Skin of body (tissue), 1 donor: ENCODE measurements at regions not wholly inside any gene's neighbourhood (a gene's known extent, or its start where the extent isn't known, plus 50 kb on each side); places are given as distances from the start of the nearest gene placed in this dataset.
"Not testable (repeated sequence)": the region's sequence is repeated elsewhere in the genome, so short reads cannot be mapped to it uniquely, and the experiment has no call there.

Source experiments
- DNase-seq: peaks from one replicate; lab custom pipeline; 2025; lab: John Stamatoyannopoulos, UW

GRCh38 chr20:60168963-60169362 is 210.7 kb downstream of the CDH26 start:
- no peak for DNase-seq

GRCh38 chr20:60170116-60170515 is 211.9 kb downstream of the CDH26 start:
- DNase-seq = no peak

GRCh38 chr20:60171313-60171712 is 213.1 kb downstream of the CDH26 start:
- DNase-seq = no peak

DNA sequence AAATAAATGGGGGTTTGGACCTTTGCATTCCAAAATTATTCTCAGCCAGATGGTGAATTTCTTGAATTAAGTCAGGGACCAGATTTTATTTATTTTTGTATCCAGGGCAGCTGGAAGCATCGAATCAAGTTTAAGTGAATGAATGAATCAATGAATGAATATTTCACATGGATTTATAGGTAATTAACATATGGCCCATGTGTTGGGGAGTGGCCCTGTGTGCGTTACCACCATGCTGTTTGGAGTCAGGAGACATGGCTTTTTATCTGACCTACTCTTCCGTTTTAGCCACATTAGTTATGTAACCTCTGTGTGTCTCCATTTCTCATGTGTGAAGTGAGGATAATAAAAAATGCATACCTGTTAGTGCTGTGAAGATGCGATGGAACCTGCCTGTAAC is 213.5 kb downstream of the CDH26 start:
- no peak for DNase-seq

DNA sequence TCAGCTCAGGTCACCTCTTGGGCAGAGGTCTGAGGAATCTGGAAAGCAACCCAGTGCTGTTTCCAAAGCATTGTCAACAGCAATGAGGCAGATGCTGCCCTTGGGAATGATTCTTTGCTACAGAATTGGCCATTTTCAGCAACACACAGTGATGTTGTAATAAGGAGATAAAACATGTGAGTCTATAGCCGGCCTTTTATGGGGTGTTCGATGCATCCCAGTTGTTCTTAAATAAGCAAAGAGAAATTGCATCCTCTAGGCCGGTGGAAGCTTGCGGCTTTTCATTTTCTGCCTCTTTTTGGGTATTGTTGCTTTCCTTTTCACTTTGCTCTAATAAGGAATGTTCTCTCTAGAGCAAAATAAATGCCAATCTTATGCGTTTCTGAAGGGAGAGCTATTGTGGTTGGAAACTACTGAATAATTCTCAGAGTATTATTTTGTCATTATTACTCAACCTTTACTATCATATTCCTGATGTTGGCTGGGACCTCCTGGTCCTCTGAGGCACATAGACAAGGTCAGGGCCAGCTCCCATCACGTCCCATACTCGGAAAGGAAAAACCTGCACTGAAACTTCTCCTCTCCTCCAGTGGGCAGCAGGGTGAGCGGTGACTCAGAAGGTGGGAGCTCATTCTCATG is 214.2 kb downstream of the CDH26 start:
- DNase-seq = peak; percentile 6

GRCh38 chr20:60177080-60177479 is 218.9 kb downstream of the CDH26 start:
- no peak for DNase-seq

DNA sequence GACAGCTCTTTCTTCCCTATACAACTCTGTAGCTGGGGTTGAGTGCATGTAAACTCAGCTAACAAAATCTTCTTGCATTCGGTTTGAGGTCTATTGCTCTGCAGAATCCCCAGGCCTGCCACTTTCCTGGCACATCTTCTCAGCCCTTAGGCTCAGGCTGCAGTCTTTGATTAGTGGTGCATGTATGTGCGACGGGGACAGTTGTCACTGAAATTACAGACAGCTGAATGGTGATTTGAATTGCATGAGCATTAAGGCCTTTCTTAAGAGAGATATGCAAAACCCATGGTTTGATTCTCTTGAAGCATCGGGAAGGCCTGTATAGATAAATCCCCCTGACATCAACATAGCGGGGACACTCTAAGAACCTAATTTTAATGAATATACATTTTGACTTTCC is 222.8 kb downstream of the CDH26 start:
- no peak for DNase-seq

- no peak for DNase-seq
Observed at GRCh38 chr20:60186412-60186811, 228.2 kb downstream of the CDH26 start.

- DNase-seq = no peak
Observed at GRCh38 chr20:60187683-60188082, 229.5 kb downstream of the CDH26 start.

DNA sequence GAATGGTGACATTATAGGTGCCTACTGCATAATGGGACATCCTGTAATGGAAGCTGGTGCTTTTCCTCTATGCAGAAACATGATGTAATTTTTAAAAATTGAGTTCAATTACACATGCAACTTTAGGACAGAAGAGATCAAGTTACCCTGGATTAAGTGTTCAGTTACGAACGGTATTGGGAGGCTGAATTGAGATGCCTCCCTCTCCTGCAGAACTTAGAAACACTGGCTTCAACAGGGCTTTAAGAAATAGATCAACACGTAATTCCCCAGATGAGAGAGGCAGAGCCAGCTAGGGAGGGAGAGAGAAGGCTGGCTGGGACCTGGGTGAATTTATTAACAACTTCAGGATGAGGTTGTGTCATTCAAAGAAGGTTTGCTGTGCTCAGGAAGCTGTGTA is 232.8 kb downstream of the CDH26 start:
- no peak for DNase-seq

- no peak for DNase-seq
Observed at GRCh38 chr20:60192326-60192725, 234.1 kb downstream of the CDH26 start.

GRCh38 chr20:60199132-60199531 is 240.9 kb downstream of the CDH26 start:
- not testable (repeated sequence) for DNase-seq

- DNase-seq = no peak
Observed at GRCh38 chr20:60199866-60200265, 241.6 kb downstream of the CDH26 start.

- DNase-seq = no peak
Observed at GRCh38 chr20:60200305-60200918, 242.2 kb downstream of the CDH26 start.

GRCh38 chr20:60201198-60201835 is 243.1 kb downstream of the CDH26 start:
- no peak for DNase-seq

DNA sequence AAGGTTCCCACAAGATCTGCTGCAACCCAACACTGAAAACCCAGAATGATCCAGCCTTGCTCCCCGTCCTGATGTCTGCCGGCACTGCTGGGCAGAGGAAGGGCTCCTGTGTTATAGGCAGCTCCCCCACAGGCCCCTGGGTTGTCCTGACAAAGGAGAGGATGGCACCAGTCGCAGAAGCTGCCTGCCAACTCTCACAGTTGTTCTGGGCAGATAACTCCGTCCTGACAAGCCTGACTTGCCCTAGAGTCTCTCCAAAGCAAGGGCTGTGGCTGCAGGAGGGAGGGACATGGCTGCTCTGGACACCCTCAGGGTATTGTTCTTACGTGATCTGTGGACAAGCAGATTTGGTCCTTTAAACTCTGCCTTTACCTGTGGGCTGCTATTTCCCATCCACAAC is 243.8 kb downstream of the CDH26 start:
- DNase-seq = no peak

GRCh38 chr20:60203451-60203850 is 245.2 kb downstream of the CDH26 start:
- DNase-seq = no peak

DNA sequence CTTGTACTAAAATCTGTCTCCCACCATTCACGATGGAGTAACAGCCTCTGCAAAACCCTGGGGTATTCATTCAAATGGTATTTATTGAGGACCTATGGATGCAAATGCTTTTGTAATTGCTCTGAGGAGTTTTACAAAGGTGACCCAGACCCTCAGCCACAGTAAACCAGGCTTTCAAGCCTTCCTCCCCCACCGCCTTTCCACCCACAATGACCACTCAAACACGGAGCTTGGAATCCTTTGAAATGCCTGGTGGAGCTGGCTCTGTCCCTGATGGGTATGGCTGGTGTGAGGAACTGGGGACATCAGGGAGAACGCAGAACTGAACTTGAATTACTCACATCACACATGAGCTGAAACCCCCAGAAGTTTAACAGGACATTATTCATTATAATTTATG is 246.4 kb downstream of the CDH26 start:
- no peak for DNase-seq

DNA sequence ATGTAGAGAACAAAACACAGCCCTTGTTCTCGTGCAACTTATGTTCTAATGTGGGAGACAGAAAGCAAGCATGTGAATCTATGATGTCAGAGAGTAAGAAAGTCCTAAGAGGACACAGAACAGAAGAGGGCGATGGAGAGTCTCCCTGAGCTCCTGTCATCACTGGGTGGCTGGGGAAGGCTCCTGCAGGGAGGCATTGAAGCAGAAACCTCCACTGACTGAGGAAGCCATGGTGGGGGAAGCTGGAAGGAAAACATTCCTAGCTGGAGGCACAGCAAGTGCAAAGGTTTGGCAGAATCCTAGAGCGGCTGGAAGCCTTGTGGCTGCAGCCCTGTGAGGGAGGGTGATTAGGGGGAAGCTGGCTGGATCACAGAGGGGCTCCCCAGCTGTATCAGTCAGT is 248.0 kb downstream of the CDH26 start:
- DNase-seq = no peak

GRCh38 chr20:60209048-60209447 is 250.8 kb downstream of the CDH26 start:
- no peak for DNase-seq

DNA sequence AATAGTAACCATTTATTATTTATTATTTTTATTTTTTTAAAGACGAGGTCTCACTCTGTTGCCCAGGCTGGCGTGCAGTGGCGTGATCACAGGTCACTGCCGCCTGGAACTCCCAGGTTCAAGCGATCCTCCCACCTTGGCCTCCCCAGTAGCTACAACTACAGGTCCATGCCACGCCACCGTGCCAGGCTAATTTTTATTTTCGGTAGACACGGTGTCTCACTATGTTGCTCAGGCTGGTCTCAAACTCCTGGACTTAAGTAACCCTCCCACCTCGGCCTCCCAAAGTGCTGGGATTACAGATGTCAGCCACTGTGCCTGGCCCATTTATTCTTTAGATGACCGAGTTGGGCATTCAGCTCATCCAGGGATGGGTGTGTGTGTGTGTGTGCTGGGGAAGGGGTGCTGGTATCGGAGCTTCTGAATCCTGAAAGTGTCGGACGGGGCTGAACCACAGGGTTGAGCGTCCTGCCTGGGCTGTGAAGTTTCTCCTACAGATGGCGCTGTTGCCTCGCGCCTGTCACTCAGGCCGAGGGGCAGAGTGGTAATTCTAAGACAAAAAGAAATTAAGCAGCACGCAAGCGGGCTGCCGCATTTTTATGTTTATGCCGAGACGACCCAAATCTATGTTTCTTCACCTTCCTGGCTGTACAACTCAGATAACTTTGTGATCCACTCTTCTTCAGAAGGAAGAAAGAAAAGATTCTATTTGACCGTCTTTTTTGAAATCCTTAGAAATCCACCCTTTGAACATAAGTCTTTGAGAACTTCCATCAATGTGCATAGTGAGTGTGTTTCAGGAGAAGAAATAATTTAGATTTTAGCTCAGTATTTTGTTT is 252.8 kb downstream of the CDH26 start:
- peak; percentile 16 for DNase-seq
